ENCODE measurements at regions not wholly inside any gene's neighbourhood (a gene's known extent, or its start where the extent isn't known, plus 50 kb on each side); places are given as distances from the start of the nearest gene placed in this dataset.

GRCh38 chr1:219359126-219359525, 185.4 kb downstream of the LYPLAL1 start:
- no peak for TF ChIP-seq EZH2phosphoT487 (IDR thresholded peaks at IDR 0.05)
- TF ChIP-seq, protein P1, sequence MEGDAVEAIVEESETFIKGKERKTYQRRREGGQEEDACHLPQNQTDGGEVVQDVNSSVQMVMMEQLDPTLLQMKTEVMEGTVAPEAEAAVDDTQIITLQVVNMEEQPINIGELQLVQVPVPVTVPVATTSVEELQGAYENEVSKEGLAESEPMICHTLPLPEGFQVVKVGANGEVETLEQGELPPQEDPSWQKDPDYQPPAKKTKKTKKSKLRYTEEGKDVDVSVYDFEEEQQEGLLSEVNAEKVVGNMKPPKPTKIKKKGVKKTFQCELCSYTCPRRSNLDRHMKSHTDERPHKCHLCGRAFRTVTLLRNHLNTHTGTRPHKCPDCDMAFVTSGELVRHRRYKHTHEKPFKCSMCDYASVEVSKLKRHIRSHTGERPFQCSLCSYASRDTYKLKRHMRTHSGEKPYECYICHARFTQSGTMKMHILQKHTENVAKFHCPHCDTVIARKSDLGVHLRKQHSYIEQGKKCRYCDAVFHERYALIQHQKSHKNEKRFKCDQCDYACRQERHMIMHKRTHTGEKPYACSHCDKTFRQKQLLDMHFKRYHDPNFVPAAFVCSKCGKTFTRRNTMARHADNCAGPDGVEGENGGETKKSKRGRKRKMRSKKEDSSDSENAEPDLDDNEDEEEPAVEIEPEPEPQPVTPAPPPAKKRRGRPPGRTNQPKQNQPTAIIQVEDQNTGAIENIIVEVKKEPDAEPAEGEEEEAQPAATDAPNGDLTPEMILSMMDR (IDR thresholded peaks at IDR 0.05), result no peak

Data from neural progenitor cell (in vitro differentiated cells).